ENCODE measurements at regions not wholly inside any gene's neighbourhood (a gene's known extent, or its start where the extent isn't known, plus 50 kb on each side); places are given as distances from the start of the nearest gene placed in this dataset.

- H3K4me1 Mint-ChIP-seq (ENCODE audit: low read depth, unreplicated experiment): peaks cover 12% of the 10 kb centered on the region
- H3K27me3 Mint-ChIP-seq (ENCODE audit: unreplicated experiment): no peaks in the 10 kb centered on the region
- no peaks in the 10 kb centered on the region for H3K36me3 Mint-ChIP-seq (ENCODE audit: insufficient read depth, unreplicated experiment)
- DNase-seq: no peak
- intact Hi-C loops (cut with micrococcal nuclease; ENCODE audit: unreplicated experiment): loop anchor here (10.0 kb wide), 1 partner anchor 91 kb away; no protein-coding TSS in a partner anchor
- CTCF ChIA-PET: no interaction called here
- no peak for TF ChIP-seq CTCF (IDR thresholded peaks at IDR 0.05; ENCODE audit: unreplicated experiment)
- BruUV-seq (replicated peaks): no TSS peak
- no peak overlapping the region for H3K27ac Mint-ChIP-seq (ENCODE audit: unreplicated experiment)
- no peaks in the 10 kb centered on the region for H3K9me3 Mint-ChIP-seq (ENCODE audit: low read depth, unreplicated experiment)
- no peak overlapping the region for H3K4me3 Mint-ChIP-seq (ENCODE audit: low read depth, unreplicated experiment)
Measured at GRCh38 chr3:20773320-20773984, 587.4 kb upstream of the SGO1 start.

GRCh38 chr3:20772869-20773268 lies 586.9 kb upstream of the SGO1 start:
- CTCF ChIA-PET: no interaction called here
- no peak for TF ChIP-seq CTCF (IDR thresholded peaks at IDR 0.05; ENCODE audit: unreplicated experiment)
- H3K27ac Mint-ChIP-seq (ENCODE audit: unreplicated experiment): no peak overlapping the region

GRCh38 chr3:20769430-20769829 lies 583.4 kb upstream of the SGO1 start:
- Mint-ChIP-seq H3K36me3 (ENCODE audit: insufficient read depth, unreplicated experiment) (no peaks in the 10 kb centered on the region), H3K9me3 (ENCODE audit: low read depth, unreplicated experiment) (no peaks in the 10 kb centered on the region), H3K27me3 (ENCODE audit: unreplicated experiment) (no peaks in the 10 kb centered on the region), H3K4me3 (ENCODE audit: low read depth, unreplicated experiment) (no peak overlapping the region), H3K27ac (ENCODE audit: unreplicated experiment) (no peak overlapping the region), H3K4me1 (ENCODE audit: low read depth, unreplicated experiment) (peaks cover 12% of the 10 kb centered on the region)
- intact Hi-C loops (cut with micrococcal nuclease; ENCODE audit: unreplicated experiment): no loop called here
- CTCF ChIA-PET: no interaction called here
- no TSS peak for BruUV-seq (replicated peaks)
- DNase-seq: no peak
- no peak for TF ChIP-seq CTCF (IDR thresholded peaks at IDR 0.05; ENCODE audit: unreplicated experiment)

More at GRCh38 chr3:20772869-20773268, 586.9 kb upstream of the SGO1 start:
- Mint-ChIP-seq H3K9me3 (ENCODE audit: low read depth, unreplicated experiment) (no peaks in the 10 kb centered on the region), H3K4me1 (ENCODE audit: low read depth, unreplicated experiment) (peaks cover 12% of the 10 kb centered on the region), H3K4me3 (ENCODE audit: low read depth, unreplicated experiment) (no peak overlapping the region), H3K36me3 (ENCODE audit: insufficient read depth, unreplicated experiment) (no peaks in the 10 kb centered on the region), H3K27me3 (ENCODE audit: unreplicated experiment) (no peaks in the 10 kb centered on the region)
- no peak for DNase-seq
- intact Hi-C loops (cut with micrococcal nuclease; ENCODE audit: unreplicated experiment): loop anchor here (10.0 kb wide), 1 partner anchor 92 kb away; no protein-coding TSS in a partner anchor
- BruUV-seq (replicated peaks): no TSS peak

GRCh38 chr3:20760981-20761380 lies 575.0 kb upstream of the SGO1 start:
- H3K4me3 Mint-ChIP-seq (ENCODE audit: low read depth, unreplicated experiment): no peak overlapping the region
- no peaks in the 10 kb centered on the region for H3K27me3 Mint-ChIP-seq (ENCODE audit: unreplicated experiment)
- no peak for TF ChIP-seq CTCF (IDR thresholded peaks at IDR 0.05; ENCODE audit: unreplicated experiment)
- CTCF ChIA-PET: no interaction called here
- no peaks in the 10 kb centered on the region for H3K36me3 Mint-ChIP-seq (ENCODE audit: insufficient read depth, unreplicated experiment)
- no peaks in the 10 kb centered on the region for H3K4me1 Mint-ChIP-seq (ENCODE audit: low read depth, unreplicated experiment)
- no TSS peak for BruUV-seq (replicated peaks)
- intact Hi-C loops (cut with micrococcal nuclease; ENCODE audit: unreplicated experiment): no loop called here
- H3K27ac Mint-ChIP-seq (ENCODE audit: unreplicated experiment): no peak overlapping the region
- no peak for DNase-seq
- H3K9me3 Mint-ChIP-seq (ENCODE audit: low read depth, unreplicated experiment): no peaks in the 10 kb centered on the region

Data from Calu3 (cell line).